B cell (primary cell): ENCODE measurements at regions not wholly inside any gene's neighbourhood (a gene's known extent, or its start where the extent isn't known, plus 50 kb on each side); places are given as distances from the start of the nearest gene placed in this dataset.

ENCODE experiments used
- ATAC-seq: fragments of 200-7000 bp; cut with Tn5 transposase; one replicate; pipeline ENCODE4 v1.10.0; 2021; ENCODE audit warnings: low read depth, mild to moderate bottlenecking, moderate number of reproducible peaks, moderate library complexity
- CTCF ChIA-PET: fragments of 350-600 bp; sonication (Branson Sonifier 250); formaldehyde crosslinking; loops from one replicate; lab custom pipeline; 2021; ENCODE audit warnings: antibody characterized with exemption, inconsistent platforms; lab: Charles Lee
- POLR2A ChIA-PET: fragments of 350-600 bp; sonication (Branson Sonifier 250); formaldehyde crosslinking; loops from one replicate; lab custom pipeline; 2021; ENCODE audit warnings: antibody characterized with exemption; lab: Charles Lee
- DNase-seq: peaks from one replicate; pipeline ENCODE4 v3.0.0; 2013
- H2AFZ ChIP-seq: 2 replicates; pipeline ENCODE4 v1.6.1; 2012; ENCODE audit warnings: mild to moderate bottlenecking, low read depth, low read length; ENCODE audit not compliant: insufficient read depth, poor library complexity, severe bottlenecking
- H3K27ac ChIP-seq, 2 donors: 1 replicate in 1 of 2; 2 replicates in 1 of 2; pipeline ENCODE4 v1.5.1; 2012 to 2013; ENCODE audit warnings: low read length in 2 of 2, mild to moderate bottlenecking in 2 of 2, moderate library complexity in 1 of 2
- H3K27me3 ChIP-seq, 4 experiments: fragments of 200-600 bp in 1 of 4; sonication (generic) in 1 of 4; replicated peaks in 1 of 4; 1 replicate in 2 of 4; 2 replicates in 2 of 4; pipeline versions ENCODE4 v1.6.1 to v1.7.0; 2013 to 2016; ENCODE audit warnings: low read length in 3 of 4, mild to moderate bottlenecking in 2 of 4, mixed read lengths in 1 of 4, moderate library complexity in 1 of 4; ENCODE audit not compliant: insufficient read depth in 4 of 4, control insufficient read depth in 3 of 4; ENCODE audit errors: control extremely low read depth in 1 of 4
- H3K36me3 ChIP-seq, 2 experiments: replicated peaks in 1 of 2; 1 replicate in 1 of 2; 2 replicates in 1 of 2; pipeline versions ENCODE4 v1.6.1 to v1.7.1; 2013; ENCODE audit warnings: low read length in 1 of 2; ENCODE audit not compliant: insufficient read depth in 2 of 2, control insufficient read depth in 1 of 2; ENCODE audit errors: control extremely low read depth in 1 of 2, extremely low read depth in 1 of 2
- H3K4me1 ChIP-seq, 2 donors: fragments of 200-600 bp in 1 of 2; sonication (generic) in 1 of 2; 1 replicate in 1 of 2; 2 replicates in 1 of 2; pipeline versions ENCODE4 v1.5.1 to v1.6.1; 2013 to 2017; ENCODE audit warnings: low read length in 2 of 2; ENCODE audit not compliant: control insufficient read depth in 2 of 2, insufficient read depth in 2 of 2
- H3K4me2 ChIP-seq: replicated peaks from 2 replicates; pipeline ENCODE3; 2012; ENCODE audit warnings: mild to moderate bottlenecking, low read depth, low read length; ENCODE audit not compliant: poor library complexity, severe bottlenecking
- H3K4me3 ChIP-seq, 5 experiments: fragments of 200-600 bp in 1 of 5; sonication (generic) in 1 of 5; 1 replicate in 3 of 5; 2 replicates in 2 of 5; pipeline versions ENCODE4 v1.5.1 to v1.7.0; 2011 to 2016; ENCODE audit warnings: low read length in 4 of 5, mild to moderate bottlenecking in 4 of 5, low read depth in 2 of 5, control low read depth in 1 of 5, moderate library complexity in 1 of 5; ENCODE audit not compliant: insufficient read depth in 1 of 5; ENCODE audit errors: control extremely low read depth in 1 of 5, extremely low read depth in 1 of 5
- H3K79me2 ChIP-seq: fragments of 200-600 bp; sonication (generic); one replicate; pipeline ENCODE4 v1.6.0; 2016; ENCODE audit warnings: low read length; ENCODE audit not compliant: control insufficient read depth, insufficient read depth
- H3K9ac ChIP-seq: fragments of 200-600 bp; sonication (generic); 2 replicates; pipeline ENCODE4 v1.6.1; 2017; ENCODE audit warnings: mild to moderate bottlenecking, low read length, moderate library complexity
- H3K9me3 ChIP-seq, 3 donors: one replicate each; pipeline versions ENCODE4 v1.6.1 to v1.7.1; 2013; ENCODE audit warnings: low read length in 2 of 3; ENCODE audit not compliant: control insufficient read depth in 2 of 3, insufficient read depth in 1 of 3; ENCODE audit errors: control extremely low read depth in 1 of 3
- H4K20me1 ChIP-seq: 2 replicates; pipeline ENCODE4 v1.6.0; 2012; ENCODE audit warnings: mild to moderate bottlenecking, low read length; ENCODE audit not compliant: insufficient read depth, control insufficient read depth, poor library complexity, severe bottlenecking
- H3K27ac Mint-ChIP-seq: one replicate; pipeline ENCODE4 v1.8.0; 2021; ENCODE audit warnings: mixed read lengths
- H3K27me3 Mint-ChIP-seq: one replicate; pipeline ENCODE4 v1.8.0; 2021; ENCODE audit warnings: mixed read lengths
- H3K4me1 Mint-ChIP-seq: one replicate; pipeline ENCODE4 v1.8.0; 2021; ENCODE audit warnings: mixed read lengths
- H3K4me3 Mint-ChIP-seq: one replicate; pipeline ENCODE4 v1.8.0; 2021; ENCODE audit warnings: mixed read lengths
- H3K9me3 Mint-ChIP-seq: one replicate; pipeline ENCODE4 v1.8.0; 2022; ENCODE audit warnings: mixed read lengths; ENCODE audit not compliant: insufficient read depth
- CTCF ChIP-seq: fragments of 200-600 bp; IDR thresholded peaks from one replicate; pipeline ENCODE4 v1.8.0; 2022; ENCODE audit warnings: antibody characterized with exemption, mild to moderate bottlenecking
- EZH2 ChIP-seq: IDR thresholded peaks from 2 replicates; pipeline ENCODE4 v1.6.1; 2012; ENCODE audit warnings: borderline replicate concordance, low read depth, mild to moderate bottlenecking, moderate library complexity, low read length; ENCODE audit not compliant: insufficient read depth, poor library complexity, severe bottlenecking
- WGBS: methylation state at CpG from one replicate; pipeline ENCODE4 v1.1.5; 2013; ENCODE audit warnings: missing lambda C conversion rate; ENCODE audit not compliant: insufficient coverage; 5-methylcytosine and 5-hydroxymethylcytosine counted together
- intact Hi-C: fragments of 100-400 bp; cut with micrococcal nuclease; formaldehyde crosslinking; loops from one replicate; pipeline ENCODE4 v1.10.0; 2022

GRCh38 chr20:20979934-20980333 is 126.2 kb downstream of the LINC00237 start:
- POLR2A ChIA-PET = no interaction called here

GRCh38 chr20:20977786-20978185 is 128.4 kb downstream of the LINC00237 start:
- ATAC-seq (no peak), DNase-seq (no peak)
- Histone ChIP-seq H3K9ac (no peak overlapping the region), H3K4me1 (no peaks in the 10 kb centered on the region), H3K36me3 (no peaks in the 10 kb centered on the region), H2AFZ (no peak overlapping the region), H3K79me2 (no peaks in the 10 kb centered on the region), H3K27ac (no peak overlapping the region), H3K27me3 (no peaks in the 10 kb centered on the region), H4K20me1 (no peaks in the 10 kb centered on the region), H3K4me2 (no peak overlapping the region), H3K9me3 (peaks cover 0 to 3% (median 0%) of the 10 kb centered on the region in 3 donors), H3K4me3 (no peak overlapping the region)
- Mint-ChIP-seq H3K27ac (no peak overlapping the region), H3K4me1 (no peaks in the 10 kb centered on the region), H3K27me3 (peaks cover 5% of the 10 kb centered on the region), H3K4me3 (no peak overlapping the region), H3K9me3 (peaks cover 4% of the 10 kb centered on the region)
- ChIA-PET POLR2A (interaction anchor here (0.7 kb wide), 1 partner anchor 27 kb away, joined by 6 read pairs; no protein-coding TSS in a partner anchor), CTCF (no interaction called here)
- WGBS = 76% methylated on average over 3 of the region's 5 CpGs
- no peak for TF ChIP-seq EZH2
- TF ChIP-seq CTCF = no peak
- intact Hi-C loops = no loop called here

More at GRCh38 chr20:20979934-20980333, 126.2 kb downstream of the LINC00237 start:
- Histone ChIP-seq H3K9ac (no peak overlapping the region), H3K79me2 (no peaks in the 10 kb centered on the region), H3K27me3 (no peaks in the 10 kb centered on the region), H3K4me3 (no peak overlapping the region), H2AFZ (no peak overlapping the region), H3K36me3 (no peaks in the 10 kb centered on the region), H4K20me1 (no peaks in the 10 kb centered on the region), H3K27ac (no peak overlapping the region), H3K4me1 (no peaks in the 10 kb centered on the region), H3K4me2 (no peak overlapping the region), H3K9me3 (peaks cover 0 to 2% (median 0%) of the 10 kb centered on the region in 3 donors)
- Mint-ChIP-seq H3K4me3 (no peak overlapping the region), H3K4me1 (no peaks in the 10 kb centered on the region), H3K27ac (no peak overlapping the region), H3K9me3 (peaks cover 7% of the 10 kb centered on the region), H3K27me3 (peaks cover 9% of the 10 kb centered on the region)
- CTCF ChIA-PET = no interaction called here
- intact Hi-C loops = no loop called here
- ATAC-seq = no peak
- TF ChIP-seq EZH2 (no peak), CTCF (no peak)
- DNase-seq = no peak
